Adrenal gland (tissue), 9 donors: ENCODE measurements at regions not wholly inside any gene's neighbourhood (a gene's known extent, or its start where the extent isn't known, plus 50 kb on each side); places are given as distances from the start of the nearest gene placed in this dataset.

ENCODE experiments used
- DNase-seq, 7 donors: peaks; one replicate each; pipeline ENCODE4 v3.0.0-alpha.2; 2019 to 2020
- H3K27ac ChIP-seq, 5 donors: fragments of 200-600 bp; sonication (generic) in 4 of 5; 1 replicate in 3 of 5; 2 replicates in 2 of 5; pipeline versions ENCODE4 v1.5.1 to v1.8.0; 2016 to 2020; ENCODE audit warnings: mild to moderate bottlenecking in 1 of 5
- H3K27me3 ChIP-seq: fragments of 200-600 bp; 2 replicates; pipeline ENCODE4 v1.8.0; 2021
- H3K36me3 ChIP-seq, 2 donors: fragments of 200-600 bp; replicated peaks in 1 of 2; 1 replicate in 1 of 2; 2 replicates in 1 of 2; pipeline versions ENCODE4 v1.5.1 to v1.8.0; 2018 to 2022
- H3K4me1 ChIP-seq, 2 donors: fragments of 200-600 bp; replicated peaks in 1 of 2; 1 replicate in 1 of 2; 2 replicates in 1 of 2; pipeline versions ENCODE4 v1.5.1 to v1.8.0; 2018 to 2021
- H3K4me3 ChIP-seq, 4 donors: fragments of 200-600 bp; sonication (generic) in 3 of 4; one replicate each; pipeline ENCODE4 v1.5.1; 2016 to 2018
- H3K9me3 ChIP-seq, 3 donors: fragments of 200-600 bp; sonication (generic) in 1 of 3; replicated peaks in 1 of 3; 1 replicate in 2 of 3; 2 replicates in 1 of 3; pipeline versions ENCODE4 v1.5.1 to v1.8.0; 2016 to 2021
- POLR2A ChIP-seq, 2 donors: fragments of 450-650 bp; IDR thresholded peaks; one replicate each; pipeline ENCODE4 v1.6.1; 2017; ENCODE audit warnings: antibody characterized with exemption in 2 of 2, mild to moderate bottlenecking in 2 of 2, moderate library complexity in 1 of 2
- WGBS, 4 donors: extraction: QIAGEN DNeasy Blood & Tissue Kit in 2 of 4; methylation state at CpG; one replicate each; pipeline versions ENCODE4 v1.1.5 to v1.1.7; 2013 to 2017; 5-methylcytosine and 5-hydroxymethylcytosine counted together
- intact Hi-C, 2 donors: fragments of 100-400 bp; cut with DNase I; formaldehyde crosslinking; loops; one replicate each; pipeline versions ENCODE4 v1.14.1 to v1.15.0; 2022 to 2023
- TF ChIP-seq, protein P1 (sequence below), 6 experiments: fragments of 450-650 bp in 4 of 6; fragments of 200-600 bp in 2 of 6; sonication (generic) in 1 of 6; IDR thresholded peaks; 1 replicate in 5 of 6; 2 replicates in 1 of 6; pipeline versions ENCODE4 v1.5.1 to v1.8.0; 2016 to 2021; ENCODE audit warnings: antibody characterized with exemption in 6 of 6, mild to moderate bottlenecking in 2 of 6, moderate library complexity in 1 of 6
- donor health status: healthy with polysubstance abuse.
- donor health status: Bipolar disorder and iron deficiency.
- donor health status: DM: yes; HTN: yes; CAD: no.
- donor health status: DM: no; HTN: no; CAD: no.
- donor health status: DM: no; HTN: no; CAD: no.

DNA sequence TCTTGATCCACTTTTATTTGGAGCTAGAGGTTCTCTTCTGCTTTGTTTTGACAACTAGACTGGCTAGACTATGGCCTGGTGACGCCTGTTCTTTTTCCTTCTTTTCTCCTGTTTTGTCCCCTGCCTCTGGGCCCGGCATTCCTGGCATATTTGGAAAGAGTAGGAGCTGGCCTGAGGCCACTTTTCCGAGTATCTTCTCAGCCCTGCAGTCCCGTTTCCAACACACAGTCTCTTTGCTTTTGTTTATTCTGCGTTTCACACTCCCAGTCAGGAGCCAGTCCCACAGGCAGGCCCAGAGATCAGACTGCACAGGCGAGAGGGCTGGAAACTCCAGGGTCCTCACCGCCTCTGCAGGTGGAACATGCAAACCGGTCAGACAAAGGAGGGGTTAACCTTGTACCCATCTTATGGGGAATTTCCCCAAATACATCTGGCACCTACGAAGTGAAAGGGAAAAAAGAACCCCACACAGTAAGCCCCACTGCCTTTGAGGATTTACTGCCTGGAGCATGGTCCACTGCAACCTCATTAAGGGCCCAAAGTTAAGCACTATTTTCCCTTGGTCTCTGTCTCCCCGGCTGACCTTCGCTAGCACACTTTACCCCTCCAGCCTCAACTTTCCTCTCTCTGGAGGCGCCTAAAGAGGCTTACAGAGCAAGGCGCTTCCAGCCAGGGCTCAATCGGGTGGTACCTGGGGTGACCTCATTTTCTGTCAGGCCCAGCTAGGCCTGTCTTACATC is 141.1 kb downstream of the TOMM20 start:
- DNase-seq: peak in 6 of 7 donors; percentile 40 to 89 (median 70)

DNA sequence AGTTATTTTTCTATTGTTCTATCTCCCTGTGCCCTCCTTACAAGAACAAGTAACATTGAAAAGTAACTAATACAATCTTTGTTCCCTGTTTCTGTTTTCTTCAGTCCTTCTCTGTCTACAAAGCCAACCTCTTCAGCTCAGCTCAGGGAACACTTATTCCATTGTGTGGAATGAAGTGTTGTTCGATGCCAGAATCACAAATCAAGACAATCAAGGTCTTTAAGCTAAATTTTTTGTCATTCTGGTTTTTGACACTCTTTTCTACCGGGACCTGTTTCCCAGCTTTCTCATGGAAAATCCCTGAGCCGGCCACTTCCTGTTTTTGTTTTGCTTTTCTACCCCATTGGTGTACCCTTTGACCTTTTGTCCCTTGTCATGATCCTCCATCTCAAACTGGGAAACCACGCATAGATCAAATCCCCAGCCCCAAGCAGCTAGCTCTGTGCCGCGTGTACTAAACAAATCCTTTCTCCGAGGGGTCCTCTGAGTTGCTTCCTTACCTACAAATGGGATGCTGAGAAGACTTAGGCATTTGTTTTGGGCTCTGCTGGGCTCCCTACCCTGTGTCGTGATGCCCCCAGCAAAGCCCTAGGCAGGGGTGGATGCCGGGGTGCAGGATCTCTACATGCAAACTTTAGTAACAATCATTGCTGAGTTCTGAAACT is 141.8 kb downstream of the TOMM20 start:
- DNase-seq: peak in 3 of 7 donors; percentile 40 to 77 (median 45)
- WGBS, 4 donors: 44 to 63% (median 55%) methylated on average over 8 to 9 of the region's 9 CpGs
- Histone ChIP-seq H3K27ac (peak overlapping the region; percentile 63 to 93 (median 76)), H3K9me3 (no peaks in the 10 kb centered on the region), H3K36me3 (no peaks in the 10 kb centered on the region), H3K27me3 (no peaks in the 10 kb centered on the region), H3K4me3 (no peak overlapping the region), H3K4me1 (peaks cover 34 to 50% of the 10 kb centered on the region in 2 donors)
- TF ChIP-seq, protein P1, sequence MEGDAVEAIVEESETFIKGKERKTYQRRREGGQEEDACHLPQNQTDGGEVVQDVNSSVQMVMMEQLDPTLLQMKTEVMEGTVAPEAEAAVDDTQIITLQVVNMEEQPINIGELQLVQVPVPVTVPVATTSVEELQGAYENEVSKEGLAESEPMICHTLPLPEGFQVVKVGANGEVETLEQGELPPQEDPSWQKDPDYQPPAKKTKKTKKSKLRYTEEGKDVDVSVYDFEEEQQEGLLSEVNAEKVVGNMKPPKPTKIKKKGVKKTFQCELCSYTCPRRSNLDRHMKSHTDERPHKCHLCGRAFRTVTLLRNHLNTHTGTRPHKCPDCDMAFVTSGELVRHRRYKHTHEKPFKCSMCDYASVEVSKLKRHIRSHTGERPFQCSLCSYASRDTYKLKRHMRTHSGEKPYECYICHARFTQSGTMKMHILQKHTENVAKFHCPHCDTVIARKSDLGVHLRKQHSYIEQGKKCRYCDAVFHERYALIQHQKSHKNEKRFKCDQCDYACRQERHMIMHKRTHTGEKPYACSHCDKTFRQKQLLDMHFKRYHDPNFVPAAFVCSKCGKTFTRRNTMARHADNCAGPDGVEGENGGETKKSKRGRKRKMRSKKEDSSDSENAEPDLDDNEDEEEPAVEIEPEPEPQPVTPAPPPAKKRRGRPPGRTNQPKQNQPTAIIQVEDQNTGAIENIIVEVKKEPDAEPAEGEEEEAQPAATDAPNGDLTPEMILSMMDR (IDR thresholded peaks at IDR 0.05): no peak
- no peak for TF ChIP-seq POLR2A (IDR thresholded peaks at IDR 0.05)
- intact Hi-C loops: loop anchor here (5.0 to 10.0 kb wide), 3 partner anchors 85 to 382 kb away; no protein-coding TSS in a partner anchor

More for the DNA sequence above, 141.1 kb downstream of the TOMM20 start:
- no peak for TF ChIP-seq POLR2A (IDR thresholded peaks at IDR 0.05)
- TF ChIP-seq, protein P1 (IDR thresholded peaks at IDR 0.05): peak in 1 of 6 experiments; percentile 21
- Histone ChIP-seq H3K4me3 (no peak overlapping the region), H3K9me3 (no peaks in the 10 kb centered on the region), H3K36me3 (no peaks in the 10 kb centered on the region), H3K27ac (peak overlapping the region; percentile 63 to 93 (median 76)), H3K4me1 (peaks cover 34 to 44% of the 10 kb centered on the region in 2 donors), H3K27me3 (no peaks in the 10 kb centered on the region)
- intact Hi-C loops: loop anchor here (5.0 to 10.0 kb wide), 3 partner anchors 85 to 383 kb away; no protein-coding TSS in a partner anchor
- WGBS, 4 donors: 61 to 62% (median 61%) methylated on average over 14 of the region's 14 CpGs

DNA sequence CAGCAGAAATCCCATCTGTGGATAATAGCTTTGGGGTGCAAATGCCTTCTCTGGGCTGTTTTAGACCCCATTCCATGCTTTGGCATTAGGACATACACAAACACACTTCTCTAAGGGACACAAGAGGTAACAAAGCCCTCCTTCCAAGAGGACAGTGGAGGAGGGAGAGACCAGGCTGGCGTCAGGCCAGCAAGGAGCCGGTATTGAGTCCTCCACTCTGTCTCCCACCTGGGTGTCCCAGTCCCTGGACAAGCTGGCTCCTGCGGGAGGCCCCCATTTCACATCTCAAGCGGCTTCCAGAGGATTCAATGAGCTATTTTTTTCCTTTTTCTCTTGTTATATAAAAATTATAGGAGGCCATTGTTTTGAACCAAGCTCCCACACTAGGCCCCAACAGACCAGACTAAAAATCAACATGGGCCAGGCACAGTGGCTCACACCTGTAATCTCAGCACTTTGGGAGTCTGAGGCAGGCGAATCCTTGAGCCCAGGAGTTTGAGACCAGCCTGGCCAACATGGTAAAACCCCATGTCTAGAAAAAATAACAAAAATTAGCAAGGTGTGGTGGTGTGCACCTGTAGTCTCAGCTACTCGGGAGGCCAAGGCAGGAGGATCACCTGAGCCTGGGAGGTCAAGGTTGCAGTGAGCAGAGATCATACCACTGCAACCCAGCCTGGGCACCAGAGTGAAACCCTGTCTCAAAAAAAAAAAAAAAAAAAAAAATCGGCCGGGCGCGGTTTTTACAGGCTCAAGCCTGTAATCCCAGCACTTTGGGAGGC is 142.9 kb downstream of the TOMM20 start:
- H3K27me3 ChIP-seq: no peaks in the 10 kb centered on the region
- no peaks in the 10 kb centered on the region for H3K9me3 ChIP-seq
- no peak for TF ChIP-seq POLR2A (IDR thresholded peaks at IDR 0.05)
- TF ChIP-seq, protein P1 (IDR thresholded peaks at IDR 0.05): no peak
- peak in 1 of 7 donors; percentile 53 for DNase-seq
- no peaks in the 10 kb centered on the region for H3K36me3 ChIP-seq
- H3K27ac ChIP-seq: peak overlapping the region in 4 of 5 donors; percentile 65 to 93 (median 76)
- peaks cover 45 to 62% of the 10 kb centered on the region in 2 donors for H3K4me1 ChIP-seq
- 94% methylated on average over 10 of the region's 10 CpGs for WGBS, 4 donors
- H3K4me3 ChIP-seq: no peak overlapping the region
- intact Hi-C loops: loop anchor here (5.0 to 10.0 kb wide), 3 partner anchors 87 to 381 kb away; no protein-coding TSS in a partner anchor
